ENCODE measurements at regions not wholly inside any gene's neighbourhood (a gene's known extent, or its start where the extent isn't known, plus 50 kb on each side); places are given as distances from the start of the nearest gene placed in this dataset.

- TF ChIP-seq POLR2A (IDR thresholded peaks at IDR 0.05; ENCODE audit: low read depth, low read length) (no peak), TAF1 (IDR thresholded peaks at IDR 0.05; ENCODE audit: low read depth, low read length) (no peak), POLR2AphosphoS5 (IDR thresholded peaks at IDR 0.05; ENCODE audit: low read depth, low read length) (no peak), SPI1 (IDR thresholded peaks at IDR 0.05; ENCODE audit: low read depth, low read length) (no peak), POU2F2 (IDR thresholded peaks at IDR 0.05; ENCODE audit: low read depth, low read length) (no peak), PAX5 (IDR thresholded peaks at IDR 0.05; ENCODE audit: insufficient read depth, low read length, severe bottlenecking) (no peak)
These were observed 121.4 kb upstream of the SV2C start for GRCh38 chr5:75961818-75962217.

All from GM12891 (cell line).